Endothelial cell of umbilical vein (primary cell): ENCODE measurements at regions not wholly inside any gene's neighbourhood (a gene's known extent, or its start where the extent isn't known, plus 50 kb on each side); places are given as distances from the start of the nearest gene placed in this dataset.

Experiments
- BruUV-seq: library from RNA; stranded (reverse); fragments of 400-500 nt; replicated peaks from 2 replicates; lab custom pipeline; 2021; lab: Mats Ljungman, UMichigan
- CTCF ChIA-PET: fragments of 300-600, 350-600 bp; sonication (Branson Sonifier 250); formaldehyde crosslinking; loops from one replicate; lab custom pipeline; 2021; ENCODE audit warnings: antibody characterized with exemption, inconsistent platforms; lab: Charles Lee
- POLR2A ChIA-PET: fragments of 300-600, 350-600 bp; sonication (Branson Sonifier 250); formaldehyde crosslinking; loops from one replicate; lab custom pipeline; 2021; ENCODE audit warnings: antibody characterized with exemption, inconsistent platforms; lab: Charles Lee
- DNase-seq: peaks from one replicate; pipeline ENCODE4 v3.0.0-alpha.2; 2011; ENCODE audit warnings: low read depth, low spot score
- FAIRE-seq: peaks from 2 replicates; lab custom pipeline; 2011; peaks lifted over from hg19 to GRCh38; lab: Jason Lieb, UNC
- H2AFZ ChIP-seq: 2 replicates; pipeline ENCODE4 v1.6.0; 2012; ENCODE audit warnings: low read depth, low read length, control low read depth, inconsistent platforms
- H3K27ac ChIP-seq: 2 replicates; pipeline ENCODE4 v1.5.1; 2011; ENCODE audit warnings: low read depth, mild to moderate bottlenecking, control low read depth, low read length, moderate library complexity; ENCODE audit not compliant: insufficient read depth
- H3K27me3 ChIP-seq, 2 experiments: 2 replicates each; pipeline versions ENCODE4 v1.6.0 to v1.6.1; 2011; ENCODE audit warnings: low read length in 2 of 2, mixed read lengths in 1 of 2; ENCODE audit not compliant: control insufficient read depth in 2 of 2, insufficient read depth in 2 of 2
- H3K36me3 ChIP-seq, 2 experiments: 2 replicates in 1 of 2; 3 replicates in 1 of 2; pipeline ENCODE4 v1.5.1; 2011; ENCODE audit warnings: low read length in 2 of 2, mild to moderate bottlenecking in 1 of 2, moderate library complexity in 1 of 2; ENCODE audit not compliant: control insufficient read depth in 2 of 2, insufficient read depth in 2 of 2; ENCODE audit errors: extremely low read depth in 1 of 2
- H3K4me1 ChIP-seq: 3 replicates; pipeline ENCODE4 v1.5.1; 2011; ENCODE audit warnings: mild to moderate bottlenecking, low read length; ENCODE audit not compliant: control insufficient read depth, insufficient read depth; ENCODE audit errors: extremely low read depth
- H3K4me2 ChIP-seq: 2 replicates; pipeline ENCODE4 v1.6.1; 2011; ENCODE audit warnings: low read length, control low read depth, mixed read lengths; ENCODE audit not compliant: insufficient read depth
- H3K4me3 ChIP-seq, 3 experiments: fragments of 200-600 bp in 1 of 3; sonication (generic), shearing (Covaris generic) in 1 of 3; replicated peaks in 1 of 3; 2 replicates each; pipeline ENCODE4 v1.5.1; 2011 to 2016; ENCODE audit warnings: control low read depth in 3 of 3, low read length in 3 of 3, mild to moderate bottlenecking in 2 of 3, inconsistent platforms in 1 of 3, low read depth in 1 of 3, moderate library complexity in 1 of 3; ENCODE audit not compliant: insufficient read depth in 1 of 3
- H3K79me2 ChIP-seq: 2 replicates; pipeline ENCODE4 v1.6.0; 2012; ENCODE audit warnings: low read length, inconsistent platforms; ENCODE audit not compliant: control insufficient read depth, insufficient read depth
- H3K9ac ChIP-seq: replicated peaks from 2 replicates; pipeline ENCODE3; 2011; ENCODE audit warnings: low read length, control low read depth; ENCODE audit not compliant: insufficient read depth; ENCODE audit errors: extremely low read depth
- H3K9me1 ChIP-seq: replicated peaks from 3 replicates; pipeline ENCODE4 v1.6.0; 2011; ENCODE audit warnings: mild to moderate bottlenecking, low read length; ENCODE audit not compliant: control insufficient read depth, insufficient read depth; ENCODE audit errors: extremely low read depth
- H3K9me3 ChIP-seq: replicated peaks from 2 replicates; pipeline ENCODE4 v1.5.1; 2012; ENCODE audit warnings: low read length, inconsistent platforms; ENCODE audit not compliant: control insufficient read depth, insufficient read depth
- H4K20me1 ChIP-seq: replicated peaks from 2 replicates; pipeline ENCODE3; 2011; ENCODE audit warnings: mild to moderate bottlenecking, low read length; ENCODE audit not compliant: control insufficient read depth, insufficient read depth; ENCODE audit errors: extremely low read depth
- EZH2 ChIP-seq: IDR thresholded peaks from 2 replicates; pipeline ENCODE4 v1.6.1; 2012; ENCODE audit warnings: borderline replicate concordance, low read depth, mild to moderate bottlenecking, moderate library complexity, low read length, inconsistent platforms; ENCODE audit not compliant: severe bottlenecking
- FOS ChIP-seq: IDR thresholded peaks from 2 replicates; pipeline ENCODE4 v1.6.1; 2011; ENCODE audit warnings: mild to moderate bottlenecking, low read length, moderate library complexity, borderline replicate concordance; ENCODE audit not compliant: insufficient read depth
- GATA2 ChIP-seq: IDR thresholded peaks from 2 replicates; pipeline ENCODE4 v1.7.0; 2011; ENCODE audit warnings: low read depth, mild to moderate bottlenecking, moderate library complexity, mixed read lengths, low read length; ENCODE audit not compliant: insufficient read length, insufficient read depth
- JUN ChIP-seq: IDR thresholded peaks from 2 replicates; pipeline ENCODE4 v1.6.1; 2011; ENCODE audit warnings: borderline replicate concordance, low read depth; ENCODE audit not compliant: insufficient read length, insufficient read depth
- MYC ChIP-seq: IDR thresholded peaks from one replicate; pipeline ENCODE4 v1.6.1; 2011; ENCODE audit warnings: mild to moderate bottlenecking, low read depth, low read length
- POLR2A ChIP-seq: IDR thresholded peaks from 2 replicates; pipeline ENCODE4 v1.6.1; 2012; ENCODE audit warnings: low read depth, mild to moderate bottlenecking, control low read depth, low read length
- POLR2AphosphoS5 ChIP-seq: IDR thresholded peaks from 2 replicates; pipeline ENCODE4 v1.6.1; 2012; ENCODE audit warnings: low read depth, mild to moderate bottlenecking, control low read depth, low read length, moderate library complexity; ENCODE audit not compliant: insufficient read depth
- dilution Hi-C: fragments of 300-500 bp; cut with MboI; formaldehyde crosslinking; loops from one replicate; pipeline ENCODE4 v1.15.0; 2019; ENCODE audit warnings: low sequenced_read_pairs; ENCODE audit not compliant: extremely low pct_ligation_motif_present
- intact Hi-C: fragments of 100-400 bp; cut with micrococcal nuclease; formaldehyde crosslinking; loops from one replicate; pipeline ENCODE4 v1.10.0; 2022
- TF ChIP-seq, protein P1 (sequence below): IDR thresholded peaks from 2 replicates; pipeline ENCODE4 v1.6.1; 2011; ENCODE audit not compliant: insufficient read depth, insufficient read length
- TF ChIP-seq, protein P2 (sequence below), 2 donors: IDR thresholded peaks; 1 replicate in 1 of 2; 2 replicates in 1 of 2; pipeline ENCODE4 v1.5.1; 2011; ENCODE audit warnings: low read length in 2 of 2, mild to moderate bottlenecking in 2 of 2, moderate library complexity in 2 of 2, control low read depth in 1 of 2, inconsistent platforms in 1 of 2, low read depth in 1 of 2; ENCODE audit not compliant: insufficient read depth in 1 of 2; ENCODE audit errors: extremely low read depth in 1 of 2

DNA sequence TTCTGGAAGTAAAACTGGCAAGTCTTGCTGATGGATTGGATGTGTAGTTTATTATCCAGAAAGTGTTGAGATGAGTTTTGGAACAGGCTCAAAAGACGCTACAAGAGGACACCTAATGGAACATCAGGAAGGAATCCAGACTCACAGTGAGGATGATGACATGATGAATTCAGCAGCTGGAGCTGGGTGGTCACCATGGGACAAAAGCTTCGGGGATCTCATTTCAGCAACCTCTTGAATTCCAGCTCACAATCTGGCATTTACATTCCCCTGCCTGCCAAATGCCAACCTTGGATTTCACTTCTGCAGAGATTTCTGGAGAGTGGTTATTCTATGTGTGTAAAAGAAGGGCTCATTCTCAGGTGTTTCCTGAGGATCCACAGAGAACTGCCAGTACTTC lies 288.0 kb upstream of the TMTC4 start:
- dilution Hi-C loops: no loop called here
- DNase-seq (no peak), FAIRE-seq (no peak)
- Histone ChIP-seq H3K9ac (no peak overlapping the region), H3K4me1 (no peaks in the 10 kb centered on the region), H3K4me3 (no peak overlapping the region), H3K27ac (no peak overlapping the region), H3K36me3 (no peaks in the 10 kb centered on the region), H2AFZ (no peak overlapping the region), H3K9me3 (no peaks in the 10 kb centered on the region), H4K20me1 (no peaks in the 10 kb centered on the region), H3K79me2 (no peaks in the 10 kb centered on the region), H3K4me2 (no peak overlapping the region), H3K27me3 (no peaks in the 10 kb centered on the region), H3K9me1 (no peaks in the 10 kb centered on the region)
- intact Hi-C loops: no loop called here
- POLR2A ChIA-PET: no interaction called here
- CTCF ChIA-PET: no interaction called here
- TF ChIP-seq MYC: no peak
- TF ChIP-seq, protein P1, sequence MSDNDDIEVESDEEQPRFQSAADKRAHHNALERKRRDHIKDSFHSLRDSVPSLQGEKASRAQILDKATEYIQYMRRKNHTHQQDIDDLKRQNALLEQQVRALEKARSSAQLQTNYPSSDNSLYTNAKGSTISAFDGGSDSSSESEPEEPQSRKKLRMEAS: no peak
- TF ChIP-seq JUN: no peak
- TF ChIP-seq EZH2: no peak
- no peak for TF ChIP-seq POLR2AphosphoS5
- TF ChIP-seq POLR2A: no peak
- no peak for TF ChIP-seq GATA2
- TF ChIP-seq FOS: no peak
- TF ChIP-seq, protein P2, sequence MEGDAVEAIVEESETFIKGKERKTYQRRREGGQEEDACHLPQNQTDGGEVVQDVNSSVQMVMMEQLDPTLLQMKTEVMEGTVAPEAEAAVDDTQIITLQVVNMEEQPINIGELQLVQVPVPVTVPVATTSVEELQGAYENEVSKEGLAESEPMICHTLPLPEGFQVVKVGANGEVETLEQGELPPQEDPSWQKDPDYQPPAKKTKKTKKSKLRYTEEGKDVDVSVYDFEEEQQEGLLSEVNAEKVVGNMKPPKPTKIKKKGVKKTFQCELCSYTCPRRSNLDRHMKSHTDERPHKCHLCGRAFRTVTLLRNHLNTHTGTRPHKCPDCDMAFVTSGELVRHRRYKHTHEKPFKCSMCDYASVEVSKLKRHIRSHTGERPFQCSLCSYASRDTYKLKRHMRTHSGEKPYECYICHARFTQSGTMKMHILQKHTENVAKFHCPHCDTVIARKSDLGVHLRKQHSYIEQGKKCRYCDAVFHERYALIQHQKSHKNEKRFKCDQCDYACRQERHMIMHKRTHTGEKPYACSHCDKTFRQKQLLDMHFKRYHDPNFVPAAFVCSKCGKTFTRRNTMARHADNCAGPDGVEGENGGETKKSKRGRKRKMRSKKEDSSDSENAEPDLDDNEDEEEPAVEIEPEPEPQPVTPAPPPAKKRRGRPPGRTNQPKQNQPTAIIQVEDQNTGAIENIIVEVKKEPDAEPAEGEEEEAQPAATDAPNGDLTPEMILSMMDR (IDR thresholded peaks at IDR 0.05; ENCODE audit: extremely low read depth in 1 of 2, insufficient read depth in 1 of 2, low read depth in 1 of 2, low read length in 2 of 2): no peak
- no TSS peak for BruUV-seq
